ENCODE measurements at regions not wholly inside any gene's neighbourhood (a gene's known extent, or its start where the extent isn't known, plus 50 kb on each side); places are given as distances from the start of the nearest gene placed in this dataset.

GRCh38 chr11:104476898-104477297, 313.0 kb upstream of the PDGFD start:
- no peaks in the 10 kb centered on the region for H3K36me3 ChIP-seq (ENCODE audit: control insufficient read depth, insufficient read depth, low read length)
- no peaks in the 10 kb centered on the region for H4K20me1 ChIP-seq (ENCODE audit: control insufficient read depth, extremely low read depth, insufficient read depth, low read length)
- H3K4me1 ChIP-seq (ENCODE audit: control insufficient read depth, extremely low read depth, insufficient read depth, low read length): no peaks in the 10 kb centered on the region
- H3K4me3 ChIP-seq (replicated peaks in 1 of 4; ENCODE audit: control extremely low read depth in 1 of 4, insufficient read depth in 1 of 4, low read depth in 3 of 4, low read length in 4 of 4): no peak overlapping the region
- H3K27me3 ChIP-seq (ENCODE audit: control insufficient read depth, insufficient read depth, low read length): no peaks in the 10 kb centered on the region
- H3K9me3 ChIP-seq (ENCODE audit: control insufficient read depth, insufficient read depth, low read depth, low read length): no peaks in the 10 kb centered on the region
- no peaks in the 10 kb centered on the region for H3K79me2 ChIP-seq (ENCODE audit: control insufficient read depth, insufficient read depth, low read length)
- no peak for TF ChIP-seq CTCF (conservative IDR thresholded peaks at IDR 0.05 in 1 of 2, IDR thresholded peaks at IDR 0.05 in 1 of 2; ENCODE audit: low read depth in 1 of 2, low read length in 2 of 2)
- TF ChIP-seq EZH2 (IDR thresholded peaks at IDR 0.05; ENCODE audit: low read length, missing control alignments): no peak
- no peak overlapping the region for H2AFZ ChIP-seq (ENCODE audit: low read length)
- no peak overlapping the region for H3K4me2 ChIP-seq (ENCODE audit: extremely low read depth, insufficient read depth, low read length)
- H3K9ac ChIP-seq (ENCODE audit: insufficient read depth, low read length): no peak overlapping the region
- DNase-seq (ENCODE audit: low read depth in 2 of 2): no peak
- H3K27ac ChIP-seq (ENCODE audit: insufficient read depth, low read length): no peak overlapping the region

GRCh38 chr11:104476454-104476853, 312.5 kb upstream of the PDGFD start:
- Histone ChIP-seq H3K9ac (ENCODE audit: insufficient read depth, low read length) (no peak overlapping the region), H3K4me2 (ENCODE audit: extremely low read depth, insufficient read depth, low read length) (no peak overlapping the region), H3K4me3 (replicated peaks in 1 of 4; ENCODE audit: control extremely low read depth in 1 of 4, insufficient read depth in 1 of 4, low read depth in 3 of 4, low read length in 4 of 4) (no peak overlapping the region), H2AFZ (ENCODE audit: low read length) (no peak overlapping the region), H3K9me3 (ENCODE audit: control insufficient read depth, insufficient read depth, low read depth, low read length) (no peaks in the 10 kb centered on the region), H3K27ac (ENCODE audit: insufficient read depth, low read length) (no peak overlapping the region), H3K27me3 (ENCODE audit: control insufficient read depth, insufficient read depth, low read length) (no peaks in the 10 kb centered on the region), H3K4me1 (ENCODE audit: control insufficient read depth, extremely low read depth, insufficient read depth, low read length) (no peaks in the 10 kb centered on the region), H3K79me2 (ENCODE audit: control insufficient read depth, insufficient read depth, low read length) (no peaks in the 10 kb centered on the region), H3K36me3 (ENCODE audit: control insufficient read depth, insufficient read depth, low read length) (no peaks in the 10 kb centered on the region), H4K20me1 (ENCODE audit: control insufficient read depth, extremely low read depth, insufficient read depth, low read length) (no peaks in the 10 kb centered on the region)
- DNase-seq (ENCODE audit: low read depth in 2 of 2): peak in 1 of 2 donors; percentile 33
- no peak for TF ChIP-seq CTCF (conservative IDR thresholded peaks at IDR 0.05 in 1 of 2, IDR thresholded peaks at IDR 0.05 in 1 of 2; ENCODE audit: low read depth in 1 of 2, low read length in 2 of 2)

GRCh38 chr11:104467404-104467803, 303.5 kb upstream of the PDGFD start:
- H3K4me3 ChIP-seq (replicated peaks in 1 of 4; ENCODE audit: control extremely low read depth in 1 of 4, insufficient read depth in 1 of 4, low read depth in 3 of 4, low read length in 4 of 4): no peak overlapping the region
- H4K20me1 ChIP-seq (ENCODE audit: control insufficient read depth, extremely low read depth, insufficient read depth, low read length): no peaks in the 10 kb centered on the region
- H3K27ac ChIP-seq (ENCODE audit: insufficient read depth, low read length): no peak overlapping the region
- H3K9me3 ChIP-seq (ENCODE audit: control insufficient read depth, insufficient read depth, low read depth, low read length): no peaks in the 10 kb centered on the region
- no peaks in the 10 kb centered on the region for H3K79me2 ChIP-seq (ENCODE audit: control insufficient read depth, insufficient read depth, low read length)
- H3K9ac ChIP-seq (ENCODE audit: insufficient read depth, low read length): no peak overlapping the region
- H3K4me2 ChIP-seq (ENCODE audit: extremely low read depth, insufficient read depth, low read length): no peak overlapping the region
- no peak overlapping the region for H2AFZ ChIP-seq (ENCODE audit: low read length)
- H3K27me3 ChIP-seq (ENCODE audit: control insufficient read depth, insufficient read depth, low read length): no peaks in the 10 kb centered on the region
- peak in 1 of 2 donors; percentile 70 for DNase-seq (ENCODE audit: low read depth in 2 of 2)
- H3K36me3 ChIP-seq (ENCODE audit: control insufficient read depth, insufficient read depth, low read length): no peaks in the 10 kb centered on the region
- no peaks in the 10 kb centered on the region for H3K4me1 ChIP-seq (ENCODE audit: control insufficient read depth, extremely low read depth, insufficient read depth, low read length)
- no peak for TF ChIP-seq CTCF (conservative IDR thresholded peaks at IDR 0.05 in 1 of 2, IDR thresholded peaks at IDR 0.05 in 1 of 2; ENCODE audit: low read depth in 1 of 2, low read length in 2 of 2)
- no peak for TF ChIP-seq EZH2 (IDR thresholded peaks at IDR 0.05; ENCODE audit: low read length, missing control alignments)
